Liver (tissue), 8 donors: ENCODE measurements at regions not wholly inside any gene's neighbourhood (a gene's known extent, or its start where the extent isn't known, plus 50 kb on each side); places are given as distances from the start of the nearest gene placed in this dataset.

Experiments
- DNase-seq: peaks from one replicate; pipeline ENCODE4 v3.0.0-alpha.2; 2017; ENCODE audit warnings: low spot score
- H3K27ac ChIP-seq, 2 donors: one replicate each; pipeline ENCODE4 v1.7.0; 2013; ENCODE audit warnings: inconsistent platforms in 2 of 2, low read length in 2 of 2, control low read depth in 1 of 2, low read depth in 1 of 2, mild to moderate bottlenecking in 1 of 2
- H3K27me3 ChIP-seq, 4 donors: one replicate each; pipeline versions ENCODE4 v1.6.1 to v1.7.0; 2013; ENCODE audit warnings: low read length in 3 of 4, inconsistent platforms in 1 of 4, mild to moderate bottlenecking in 1 of 4, moderate library complexity in 1 of 4; ENCODE audit not compliant: control insufficient read depth in 4 of 4, insufficient read depth in 4 of 4
- H3K36me3 ChIP-seq, 4 donors: one replicate each; pipeline versions ENCODE4 v1.6.1 to v1.7.0; 2013; ENCODE audit warnings: low read length in 3 of 4, mild to moderate bottlenecking in 3 of 4, low read depth in 1 of 4, moderate library complexity in 1 of 4; ENCODE audit not compliant: control insufficient read depth in 4 of 4, insufficient read depth in 3 of 4
- H3K4me1 ChIP-seq, 4 donors: one replicate each; pipeline versions ENCODE4 v1.6.1 to v1.7.0; 2013; ENCODE audit warnings: low read length in 3 of 4, mild to moderate bottlenecking in 3 of 4, moderate library complexity in 1 of 4; ENCODE audit not compliant: control insufficient read depth in 4 of 4, insufficient read depth in 4 of 4
- H3K4me3 ChIP-seq, 3 donors: one replicate each; pipeline versions ENCODE4 v1.6.1 to v1.7.0; 2013; ENCODE audit warnings: low read length in 3 of 3, control low read depth in 1 of 3, low read depth in 1 of 3, mild to moderate bottlenecking in 1 of 3
- H3K9ac ChIP-seq, 2 donors: one replicate each; pipeline ENCODE4 v1.7.0; 2013; ENCODE audit warnings: low read length in 2 of 2, mild to moderate bottlenecking in 2 of 2, moderate library complexity in 2 of 2, control low read depth in 1 of 2, low read depth in 1 of 2
- H3K9me3 ChIP-seq, 4 donors: one replicate each; pipeline versions ENCODE4 v1.6.1 to v1.7.0; 2013; ENCODE audit warnings: low read length in 3 of 4; ENCODE audit not compliant: control insufficient read depth in 4 of 4
- ATF3 ChIP-seq: IDR thresholded peaks from 2 replicates; pipeline ENCODE4 v1.6.1; 2016; ENCODE audit warnings: antibody characterized with exemption
- EGR1 ChIP-seq, 2 donors: IDR thresholded peaks; 2 replicates each; pipeline ENCODE4 v1.6.1; 2016 to 2018; ENCODE audit warnings: antibody characterized with exemption in 2 of 2, low read depth in 2 of 2
- FOXA1 ChIP-seq: IDR thresholded peaks from 2 replicates; pipeline ENCODE4 v1.6.1; 2016; ENCODE audit warnings: antibody characterized with exemption
- FOXA2 ChIP-seq: IDR thresholded peaks from 2 replicates; pipeline ENCODE4 v1.6.1; 2016; ENCODE audit warnings: antibody characterized with exemption
- GABPA ChIP-seq, 2 donors: IDR thresholded peaks in 1 of 2; conservative IDR thresholded peaks in 1 of 2; 2 replicates each; pipeline ENCODE4 v1.6.1; 2016; ENCODE audit warnings: antibody characterized with exemption in 2 of 2, mild to moderate bottlenecking in 1 of 2, moderate library complexity in 1 of 2
- HNF4A ChIP-seq, 2 donors: conservative IDR thresholded peaks; 2 replicates each; pipeline ENCODE4 v1.6.1; 2016; ENCODE audit warnings: antibody characterized with exemption in 2 of 2, mild to moderate bottlenecking in 2 of 2
- HNF4G ChIP-seq: IDR thresholded peaks from 2 replicates; pipeline ENCODE4 v1.6.1; 2016; ENCODE audit warnings: antibody characterized with exemption
- JUND ChIP-seq, 2 donors: IDR thresholded peaks; 2 replicates each; pipeline ENCODE4 v1.6.1; 2016; ENCODE audit warnings: antibody characterized with exemption in 2 of 2
- NR2F2 ChIP-seq: IDR thresholded peaks from 2 replicates; pipeline ENCODE4 v1.6.1; 2016; ENCODE audit warnings: antibody characterized with exemption
- RAD21 ChIP-seq, 2 donors: IDR thresholded peaks; 2 replicates each; pipeline ENCODE4 v1.6.1; 2016; ENCODE audit warnings: antibody characterized with exemption in 2 of 2, mild to moderate bottlenecking in 2 of 2
- REST ChIP-seq: IDR thresholded peaks from 2 replicates; pipeline ENCODE4 v1.6.1; 2016; ENCODE audit warnings: antibody characterized with exemption, mild to moderate bottlenecking
- RXRA ChIP-seq, 2 donors: IDR thresholded peaks; 2 replicates each; pipeline ENCODE4 v1.6.1; 2017 to 2018; ENCODE audit warnings: antibody characterized with exemption in 2 of 2, mild to moderate bottlenecking in 1 of 2
- SP1 ChIP-seq: IDR thresholded peaks from 2 replicates; pipeline ENCODE4 v1.6.1; 2018; ENCODE audit warnings: antibody characterized with exemption, mild to moderate bottlenecking
- TAF1 ChIP-seq: conservative IDR thresholded peaks from 2 replicates; pipeline ENCODE4 v1.6.1; 2016; ENCODE audit warnings: antibody characterized with exemption, mild to moderate bottlenecking
- YY1 ChIP-seq: IDR thresholded peaks from 2 replicates; pipeline ENCODE4 v1.6.1; 2016; ENCODE audit warnings: antibody characterized with exemption, mild to moderate bottlenecking
- WGBS: extraction: QIAGEN DNeasy Blood & Tissue Kit; methylation state at CpG from one replicate; pipeline ENCODE4 v1.1.7; 2013; 5-methylcytosine and 5-hydroxymethylcytosine counted together
- TF ChIP-seq, protein P1 (sequence below): IDR thresholded peaks from 2 replicates; pipeline ENCODE4 v1.6.1; 2016; ENCODE audit warnings: antibody characterized with exemption
- TF ChIP-seq, protein P2 (sequence below): fragments of 150-350 bp; IDR thresholded peaks from 2 replicates; pipeline ENCODE4 v1.5.1; 2017; ENCODE audit warnings: improper control_type of control experiment, low read depth, low read length; ENCODE audit not compliant: missing input control
- TF ChIP-seq, protein P3 (sequence below): IDR thresholded peaks from 2 replicates; pipeline ENCODE4 v1.6.1; 2016; ENCODE audit warnings: antibody characterized with exemption
- donor health status: healthy.
- donor health status: healthy.
- donor health status: healthy.
- donor health status: healthy.
- donor health status: healthy.

GRCh38 chr6:33907227-33907626 lies 103.4 kb upstream of the MLN start:
- peak overlapping the region; percentile 89 to 97 for H3K27ac ChIP-seq
- no peak overlapping the region for H3K4me3 ChIP-seq
- TF ChIP-seq RXRA (IDR thresholded peaks at IDR 0.05) (peak; percentile 7 to 15), HNF4A (conservative IDR thresholded peaks at IDR 0.05) (no peak), TAF1 (no peak), FOXA1 (no peak), REST (no peak), SP1 (no peak), RAD21 (IDR thresholded peaks at IDR 0.05) (no peak), GABPA (IDR thresholded peaks at IDR 0.05 in 1 of 2, conservative IDR thresholded peaks at IDR 0.05 in 1 of 2) (no peak)
- TF ChIP-seq, protein P1, sequence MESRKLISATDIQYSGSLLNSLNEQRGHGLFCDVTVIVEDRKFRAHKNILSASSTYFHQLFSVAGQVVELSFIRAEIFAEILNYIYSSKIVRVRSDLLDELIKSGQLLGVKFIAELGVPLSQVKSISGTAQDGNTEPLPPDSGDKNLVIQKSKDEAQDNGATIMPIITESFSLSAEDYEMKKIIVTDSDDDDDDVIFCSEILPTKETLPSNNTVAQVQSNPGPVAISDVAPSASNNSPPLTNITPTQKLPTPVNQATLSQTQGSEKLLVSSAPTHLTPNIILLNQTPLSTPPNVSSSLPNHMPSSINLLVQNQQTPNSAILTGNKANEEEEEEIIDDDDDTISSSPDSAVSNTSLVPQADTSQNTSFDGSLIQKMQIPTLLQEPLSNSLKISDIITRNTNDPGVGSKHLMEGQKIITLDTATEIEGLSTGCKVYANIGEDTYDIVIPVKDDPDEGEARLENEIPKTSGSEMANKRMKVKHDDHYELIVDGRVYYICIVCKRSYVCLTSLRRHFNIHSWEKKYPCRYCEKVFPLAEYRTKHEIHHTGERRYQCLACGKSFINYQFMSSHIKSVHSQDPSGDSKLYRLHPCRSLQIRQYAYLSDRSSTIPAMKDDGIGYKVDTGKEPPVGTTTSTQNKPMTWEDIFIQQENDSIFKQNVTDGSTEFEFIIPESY: no peak
- no peaks in the 10 kb centered on the region for H3K36me3 ChIP-seq
- H3K4me1 ChIP-seq: peaks cover 20 to 57% (median 43%) of the 10 kb centered on the region in 4 donors
- 31% methylated on average over 5 of the region's 5 CpGs for WGBS
- no peaks in the 10 kb centered on the region for H3K9me3 ChIP-seq
- no peak for DNase-seq
- H3K9ac ChIP-seq: peak overlapping the region; percentile 22 to 65
- no peaks in the 10 kb centered on the region for H3K27me3 ChIP-seq

DNA sequence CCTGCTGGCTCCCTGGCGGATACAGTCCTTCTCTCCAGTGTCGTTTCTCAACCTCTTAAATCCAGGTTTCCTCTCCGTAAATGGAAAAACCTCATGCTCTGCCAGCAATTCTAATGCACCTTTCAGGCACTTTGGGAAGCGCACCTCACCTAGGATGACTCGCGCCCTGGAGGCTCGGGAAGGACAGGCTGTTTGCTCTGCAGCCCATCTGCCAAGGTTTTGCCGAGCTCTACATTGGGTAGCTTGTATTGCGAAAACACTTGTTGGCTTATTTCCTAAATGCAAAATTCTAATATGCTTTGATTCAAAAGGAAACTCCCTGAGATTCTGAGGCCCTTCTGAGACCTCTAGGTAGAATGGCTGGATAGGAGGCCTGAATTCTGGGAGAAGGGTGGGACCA lies 102.6 kb upstream of the MLN start:
- H3K9me3 ChIP-seq: no peaks in the 10 kb centered on the region
- DNase-seq: no peak
- H3K9ac ChIP-seq: peak overlapping the region; percentile 10 to 60
- peaks cover 20 to 57% (median 43%) of the 10 kb centered on the region in 4 donors for H3K4me1 ChIP-seq
- no peaks in the 10 kb centered on the region for H3K27me3 ChIP-seq
- peak overlapping the region; percentile 89 to 97 for H3K27ac ChIP-seq
- peak overlapping the region in 2 of 3 donors; percentile 7 to 43 for H3K4me3 ChIP-seq
- no peaks in the 10 kb centered on the region for H3K36me3 ChIP-seq
- WGBS: 37% methylated on average over 9 of the region's 9 CpGs
- TF ChIP-seq RXRA (IDR thresholded peaks at IDR 0.05) (peak; percentile 92 to 93), NR2F2 (no peak), ATF3 (peak; percentile 54), HNF4A (conservative IDR thresholded peaks at IDR 0.05) (peak; percentile 67 to 74), FOXA2 (no peak), FOXA1 (peak; percentile 69), TAF1 (no peak), GABPA (IDR thresholded peaks at IDR 0.05 in 1 of 2, conservative IDR thresholded peaks at IDR 0.05 in 1 of 2) (no peak), RAD21 (IDR thresholded peaks at IDR 0.05) (peak; percentile 42 to 65), REST (peak; percentile 87), HNF4G (no peak), YY1 (peak; percentile 78), JUND (IDR thresholded peaks at IDR 0.05) (peak; percentile 26 to 59), SP1 (peak; percentile 90), EGR1 (IDR thresholded peaks at IDR 0.05; ENCODE audit: low read depth in 2 of 2) (peak in 1 of 2 donors; percentile 52)
- TF ChIP-seq, protein P1: peak; percentile 71
- TF ChIP-seq, protein P2, sequence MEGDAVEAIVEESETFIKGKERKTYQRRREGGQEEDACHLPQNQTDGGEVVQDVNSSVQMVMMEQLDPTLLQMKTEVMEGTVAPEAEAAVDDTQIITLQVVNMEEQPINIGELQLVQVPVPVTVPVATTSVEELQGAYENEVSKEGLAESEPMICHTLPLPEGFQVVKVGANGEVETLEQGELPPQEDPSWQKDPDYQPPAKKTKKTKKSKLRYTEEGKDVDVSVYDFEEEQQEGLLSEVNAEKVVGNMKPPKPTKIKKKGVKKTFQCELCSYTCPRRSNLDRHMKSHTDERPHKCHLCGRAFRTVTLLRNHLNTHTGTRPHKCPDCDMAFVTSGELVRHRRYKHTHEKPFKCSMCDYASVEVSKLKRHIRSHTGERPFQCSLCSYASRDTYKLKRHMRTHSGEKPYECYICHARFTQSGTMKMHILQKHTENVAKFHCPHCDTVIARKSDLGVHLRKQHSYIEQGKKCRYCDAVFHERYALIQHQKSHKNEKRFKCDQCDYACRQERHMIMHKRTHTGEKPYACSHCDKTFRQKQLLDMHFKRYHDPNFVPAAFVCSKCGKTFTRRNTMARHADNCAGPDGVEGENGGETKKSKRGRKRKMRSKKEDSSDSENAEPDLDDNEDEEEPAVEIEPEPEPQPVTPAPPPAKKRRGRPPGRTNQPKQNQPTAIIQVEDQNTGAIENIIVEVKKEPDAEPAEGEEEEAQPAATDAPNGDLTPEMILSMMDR: no peak
- TF ChIP-seq, protein P3, sequence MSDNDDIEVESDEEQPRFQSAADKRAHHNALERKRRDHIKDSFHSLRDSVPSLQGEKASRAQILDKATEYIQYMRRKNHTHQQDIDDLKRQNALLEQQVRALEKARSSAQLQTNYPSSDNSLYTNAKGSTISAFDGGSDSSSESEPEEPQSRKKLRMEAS: peak; percentile 53
